ENCODE measurements at regions not wholly inside any gene's neighbourhood (a gene's known extent, or its start where the extent isn't known, plus 50 kb on each side); places are given as distances from the start of the nearest gene placed in this dataset.

DNA sequence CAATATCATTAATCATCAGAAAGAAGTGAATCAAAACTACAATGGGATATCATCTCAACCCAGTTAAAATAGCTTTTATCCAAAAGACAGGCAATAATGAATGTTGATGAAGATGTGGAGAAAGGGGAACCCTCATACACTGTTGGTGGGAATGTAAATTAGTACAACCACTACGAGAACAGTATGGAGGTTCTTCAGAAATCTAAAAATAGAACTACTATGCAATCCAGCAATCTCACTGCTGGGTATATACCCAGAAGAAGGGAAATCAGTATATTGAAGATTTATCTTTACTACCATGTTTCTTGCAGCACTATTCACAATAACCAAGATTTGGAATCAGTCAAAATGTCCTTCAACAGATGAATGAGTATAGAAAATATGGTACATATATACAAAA is 189.8 kb downstream of the HHIPL2 start:
- no peak for DNase-seq

DNA sequence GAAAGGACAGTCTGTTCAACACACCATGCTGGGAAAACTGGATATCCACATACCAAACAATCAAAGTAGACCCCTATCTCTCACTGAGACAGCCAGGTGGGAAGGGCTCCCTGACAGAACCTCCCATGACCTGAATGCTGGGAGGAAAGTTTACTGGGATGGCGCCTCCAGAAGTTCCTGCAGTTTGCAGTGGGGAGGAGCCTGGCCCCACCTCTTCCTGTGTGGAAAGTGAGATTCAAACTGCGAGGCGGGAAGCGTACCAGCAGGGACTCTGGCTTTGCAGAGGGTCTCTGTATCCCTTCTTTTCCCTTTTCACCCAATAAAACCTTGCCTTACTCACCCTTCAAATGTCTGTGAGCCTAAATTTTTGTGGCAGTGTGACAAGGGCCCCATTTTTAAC is 190.7 kb downstream of the HHIPL2 start:
- DNase-seq = no peak

DNA sequence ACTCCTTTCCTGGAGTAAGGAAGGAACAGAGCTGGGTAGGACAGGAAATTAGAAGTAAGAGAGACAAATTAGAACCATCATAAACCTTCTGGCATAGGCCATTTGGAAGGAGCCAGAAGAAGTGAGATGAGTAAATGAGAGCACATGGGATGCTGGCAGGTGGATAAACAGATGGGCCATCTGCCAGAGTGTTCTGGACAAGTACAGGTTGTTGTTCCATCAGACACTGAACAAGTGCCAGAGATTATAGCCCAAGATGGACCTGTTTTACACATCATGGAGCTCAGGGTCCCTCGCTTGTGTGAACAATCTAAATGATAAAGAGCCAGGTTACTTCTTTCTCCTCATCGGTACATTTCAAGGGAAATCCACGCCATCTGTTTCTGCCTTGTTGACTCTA is 200.3 kb downstream of the HHIPL2 start:
- no peak for DNase-seq

DNA sequence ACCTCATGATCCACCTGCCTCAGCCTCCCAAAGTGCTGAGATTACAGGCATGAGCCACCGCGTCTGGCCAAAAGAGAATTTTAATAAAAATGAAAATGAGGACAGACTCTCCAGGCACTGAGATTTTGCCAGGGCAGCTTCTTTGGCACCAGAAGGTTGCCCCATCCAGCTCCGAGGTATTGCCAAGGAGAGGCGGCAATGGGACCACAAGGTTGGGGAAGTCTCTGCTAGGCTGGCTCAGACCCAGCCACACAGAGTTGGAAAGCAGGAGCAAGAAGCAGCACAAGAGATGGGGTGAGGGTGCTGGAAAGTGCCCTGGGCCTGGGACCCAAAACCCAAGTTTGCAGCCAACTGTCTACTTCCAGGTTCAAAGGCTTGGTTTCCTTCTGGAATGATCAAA is 200.9 kb downstream of the HHIPL2 start:
- DNase-seq = no peak

DNA sequence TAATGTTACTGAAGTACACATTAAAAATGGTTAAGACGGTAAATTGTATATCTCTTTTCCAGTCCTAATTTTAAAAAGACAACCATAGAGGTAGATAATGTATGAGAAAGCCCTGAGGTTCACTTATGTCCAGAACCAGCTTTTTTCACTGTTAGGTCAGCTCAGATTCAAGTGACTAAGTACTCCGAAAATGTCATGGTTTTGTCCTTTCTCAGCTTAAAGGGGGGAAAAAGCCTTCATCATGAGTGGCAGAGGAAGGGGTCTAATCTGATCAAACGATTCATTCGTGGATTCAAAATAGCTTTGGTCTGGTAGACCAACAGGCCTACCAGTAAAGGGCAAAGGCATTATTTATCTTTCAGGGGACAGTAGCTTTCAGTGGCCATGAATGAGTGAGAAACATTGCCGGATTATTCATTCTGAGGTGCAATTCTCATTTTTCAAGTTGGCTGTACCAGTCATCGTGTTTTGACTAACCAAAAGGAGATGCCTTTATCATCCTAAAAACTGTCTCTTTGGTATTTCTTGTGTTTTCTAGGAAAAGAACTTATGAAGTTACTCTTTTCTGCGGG is 208.4 kb downstream of the HHIPL2 start:
- peak; percentile 50 for DNase-seq

DNA sequence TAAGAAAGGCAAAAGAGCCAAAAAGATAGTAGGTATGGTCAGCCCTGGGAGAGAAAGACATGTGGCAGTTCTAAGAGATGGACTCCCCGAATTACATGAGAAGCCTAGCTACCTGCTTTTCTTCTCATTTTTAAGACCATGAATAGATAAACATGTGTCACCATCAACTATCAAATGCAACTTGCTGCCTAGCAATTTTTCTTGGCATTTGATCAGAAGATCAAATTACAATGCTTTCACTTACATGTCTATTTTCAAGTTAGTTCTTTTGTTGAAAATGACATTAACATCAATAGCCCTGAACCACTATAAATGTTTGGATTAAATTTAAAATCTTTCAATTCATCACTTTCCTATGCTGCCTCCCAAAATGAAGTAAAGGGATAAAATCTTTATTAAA is 212.3 kb downstream of the HHIPL2 start:
- peak; percentile 15 for DNase-seq

DNA sequence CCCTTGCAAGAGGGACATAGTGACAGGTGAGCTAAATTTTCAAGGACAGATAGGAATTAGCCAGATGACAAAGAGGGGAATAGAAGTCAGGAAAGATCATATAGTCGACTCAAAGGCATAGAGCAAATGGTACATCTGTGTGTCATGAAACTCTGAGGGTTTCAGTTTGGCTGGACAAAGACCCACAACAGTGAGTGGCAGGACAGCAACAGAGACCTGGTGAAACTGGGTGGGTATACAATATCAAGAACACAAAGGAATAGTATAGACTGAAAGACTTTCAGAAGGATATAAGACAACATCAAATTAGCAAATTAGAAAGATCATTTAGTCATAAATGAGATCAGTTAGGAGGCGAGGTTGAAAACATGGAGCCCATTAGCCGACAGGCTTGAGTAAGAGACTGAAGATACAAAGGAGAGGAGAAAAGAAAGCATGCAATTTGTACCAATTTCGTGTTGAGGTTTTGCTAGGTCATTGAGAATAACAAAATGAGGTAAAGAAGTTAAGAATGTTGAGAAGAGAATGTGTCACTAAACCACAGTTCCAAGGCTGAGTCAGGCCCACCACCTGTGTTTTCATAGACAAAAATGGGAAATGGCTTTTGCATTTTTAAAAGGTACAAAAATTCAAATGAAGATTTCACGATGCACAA is 213.8 kb downstream of the HHIPL2 start:
- DNase-seq = peak; percentile 63

DNA sequence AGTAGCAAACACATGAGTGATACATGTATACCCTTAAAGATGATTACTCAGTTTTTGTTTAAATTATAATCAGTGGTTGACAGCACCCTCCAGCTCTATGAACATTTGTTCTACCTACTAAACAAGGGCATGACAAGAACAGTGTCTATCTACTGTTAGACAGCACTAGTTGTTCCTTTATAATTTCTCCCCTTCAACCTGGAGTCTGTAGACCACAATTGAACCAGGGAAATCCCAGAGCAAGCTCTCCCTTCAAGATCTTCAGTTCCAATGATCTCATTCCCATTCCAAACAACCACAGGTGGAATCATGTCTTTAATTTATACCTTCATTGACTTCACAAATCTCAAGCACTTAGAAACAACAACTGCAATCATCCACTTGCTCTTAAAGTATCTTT is 216.1 kb downstream of the HHIPL2 start:
- DNase-seq = no peak

DNA sequence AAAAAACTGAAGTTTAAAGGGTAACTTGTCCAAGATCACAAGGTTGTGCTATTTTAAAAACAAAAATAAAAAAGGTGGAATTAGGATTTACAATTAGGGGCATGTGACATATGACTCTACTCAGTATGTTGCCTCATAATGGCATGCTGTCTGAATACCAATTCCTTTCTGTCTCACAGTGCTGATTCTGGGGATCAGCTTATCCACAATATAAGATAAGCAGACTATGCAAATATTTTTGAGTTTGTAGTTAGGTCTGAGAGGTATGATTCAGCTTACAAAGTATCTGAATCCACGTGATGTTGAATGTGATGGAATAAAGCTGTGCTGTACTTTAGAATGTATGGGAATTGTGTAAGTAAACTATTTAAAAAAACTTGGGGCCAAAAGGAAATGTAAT is 216.6 kb downstream of the HHIPL2 start:
- peak; percentile 91 for DNase-seq

DNA sequence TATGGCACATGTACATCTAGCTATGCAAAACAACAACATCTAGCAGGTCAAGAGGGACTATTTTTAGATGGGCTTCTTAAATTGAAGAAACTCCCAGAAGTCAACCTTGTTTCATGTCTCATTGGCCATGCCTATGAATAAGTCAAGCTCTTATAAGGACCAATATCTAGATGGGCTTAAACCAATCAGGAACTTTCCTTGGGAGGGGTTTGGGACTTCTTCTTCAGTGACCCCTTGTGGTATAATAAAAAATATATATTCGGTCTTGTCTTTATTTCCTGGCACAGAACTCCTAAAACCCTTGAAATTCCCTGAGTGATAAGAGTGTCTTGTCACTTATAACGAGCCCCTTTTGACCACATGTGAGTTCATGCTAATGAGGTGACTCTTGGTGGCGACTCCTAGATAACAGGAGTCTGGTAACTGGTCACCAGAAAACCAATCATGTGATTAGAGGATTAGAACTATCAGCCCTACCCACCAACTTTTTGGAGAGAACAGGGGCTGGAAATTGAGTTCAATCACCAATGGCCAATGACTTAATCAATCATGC is 218.3 kb downstream of the HHIPL2 start:
- no peak for DNase-seq

DNA sequence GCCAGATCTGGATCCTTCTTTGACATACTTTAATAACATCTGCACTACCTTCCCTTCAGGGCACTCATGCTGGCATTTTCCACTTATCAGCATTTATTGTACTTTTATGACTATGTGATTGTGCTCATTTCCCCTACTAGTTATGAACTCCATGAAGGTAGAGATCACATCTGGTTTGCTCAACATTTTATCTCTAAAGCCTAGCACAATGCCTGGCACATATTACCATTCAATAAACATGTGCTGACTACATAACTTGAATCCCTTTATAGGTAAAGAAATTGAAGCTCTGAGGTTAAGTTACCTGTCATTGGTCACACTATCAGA is 221.2 kb downstream of the HHIPL2 start:
- DNase-seq = no peak

DNA sequence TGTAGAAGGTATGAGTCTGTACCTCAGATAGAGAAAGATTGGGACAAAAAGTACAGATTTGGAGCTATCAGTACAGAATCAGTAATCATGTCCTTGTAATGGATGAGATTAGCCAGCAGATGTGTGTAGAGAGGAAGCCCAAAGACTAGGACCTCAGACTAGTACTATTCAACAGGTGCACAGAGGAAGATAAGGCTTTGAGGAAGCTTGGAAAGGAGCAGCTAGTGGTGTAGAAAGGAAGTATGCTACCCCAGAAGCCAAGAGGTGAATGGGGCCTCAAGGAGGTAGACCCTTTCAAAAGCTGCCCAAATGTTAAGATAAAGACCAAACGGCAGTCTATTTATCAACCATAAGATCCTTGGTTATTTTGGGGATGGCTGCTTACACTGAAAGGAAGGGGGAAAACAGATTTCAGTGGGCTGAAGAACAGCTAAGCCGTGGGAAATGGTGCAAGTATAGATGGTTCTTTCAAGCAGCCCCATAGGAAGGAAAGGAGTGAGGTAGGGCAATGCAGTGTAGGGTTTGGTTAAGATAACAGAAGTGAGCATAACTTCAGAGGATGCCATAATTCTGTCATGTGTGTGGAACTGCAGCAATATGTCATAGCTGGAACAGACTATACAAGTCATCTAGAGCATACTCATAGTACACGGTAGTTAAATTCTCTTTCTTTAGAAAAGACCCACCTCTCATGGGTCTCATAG is 221.7 kb downstream of the HHIPL2 start:
- DNase-seq = no peak

DNA sequence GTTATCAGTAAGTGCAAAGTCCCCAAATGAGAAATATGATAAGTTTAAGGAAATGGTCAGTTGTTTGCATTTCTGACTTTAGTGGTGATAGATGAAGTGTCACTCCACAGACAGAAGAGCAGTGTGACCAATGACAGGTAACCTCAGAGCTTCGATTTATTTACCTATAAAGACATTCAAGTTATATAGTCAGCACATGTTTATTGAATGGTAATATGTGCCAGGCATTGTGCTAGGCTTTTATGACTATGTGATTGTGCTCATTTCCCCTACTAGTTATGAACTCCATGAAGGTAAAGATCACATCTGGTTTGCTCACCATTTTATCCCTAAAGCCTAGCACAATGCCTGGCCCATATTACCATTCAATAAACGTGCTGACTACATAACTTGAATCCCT is 222.4 kb downstream of the HHIPL2 start:
- no peak for DNase-seq

DNA sequence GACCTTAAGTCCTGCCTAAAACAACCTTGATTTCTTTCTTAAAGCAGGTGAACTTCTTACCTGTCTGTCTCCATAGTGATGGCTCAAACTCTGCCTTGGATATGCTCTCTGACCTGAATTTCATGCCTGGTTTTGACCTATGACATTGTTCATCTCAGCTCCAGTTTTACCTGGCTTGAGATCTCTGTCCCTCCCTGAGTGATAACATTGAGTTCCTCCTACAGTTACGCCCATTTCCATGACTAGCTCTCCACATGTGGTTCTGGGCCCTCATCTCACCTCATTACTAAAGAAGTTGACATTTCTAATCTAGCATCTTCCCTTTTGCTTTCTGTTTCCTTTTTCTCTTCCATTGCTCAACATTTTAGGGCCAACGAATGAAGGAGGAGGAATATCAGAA is 233.1 kb downstream of the HHIPL2 start:
- DNase-seq = no peak

DNA sequence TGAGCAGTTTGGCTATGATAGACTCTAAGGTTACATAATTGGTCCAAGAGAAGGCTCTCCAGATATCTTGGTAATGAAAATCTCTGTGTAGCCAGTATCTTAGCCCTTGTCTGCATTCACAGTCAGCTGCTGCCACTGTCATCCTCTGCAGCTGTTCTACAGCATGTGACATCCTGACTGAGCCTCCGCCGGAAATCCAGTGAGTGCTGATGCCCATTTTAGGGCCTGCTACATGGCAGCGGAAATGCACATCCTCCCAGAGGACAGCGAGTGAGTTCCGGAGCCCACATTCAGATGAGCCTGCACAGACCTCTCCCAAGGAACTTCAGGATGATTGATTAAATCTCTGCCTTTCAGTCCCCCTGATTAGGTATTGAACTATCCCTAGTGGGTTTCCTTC is 237.1 kb downstream of the HHIPL2 start:
- DNase-seq = no peak

DNA sequence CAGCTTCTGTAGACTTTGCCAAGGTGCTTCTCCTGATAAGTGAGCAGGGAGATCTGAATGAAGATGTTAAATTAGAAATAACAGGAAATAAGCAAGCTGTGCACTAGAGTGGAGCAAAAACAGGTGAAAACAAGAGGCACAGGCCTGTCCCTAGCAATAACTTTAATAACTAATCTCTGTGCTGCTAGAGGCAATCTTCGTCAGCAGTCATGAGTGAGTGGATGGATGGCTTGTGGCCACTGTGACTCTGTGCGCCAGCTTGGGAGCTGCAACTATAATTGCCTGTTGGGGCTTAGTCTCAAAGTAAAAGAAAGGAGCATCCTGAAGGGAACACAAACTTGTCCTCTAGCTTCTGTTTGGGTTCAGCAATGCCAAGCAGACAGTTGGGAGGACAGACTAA is 240.3 kb downstream of the HHIPL2 start:
- DNase-seq = no peak

DNA sequence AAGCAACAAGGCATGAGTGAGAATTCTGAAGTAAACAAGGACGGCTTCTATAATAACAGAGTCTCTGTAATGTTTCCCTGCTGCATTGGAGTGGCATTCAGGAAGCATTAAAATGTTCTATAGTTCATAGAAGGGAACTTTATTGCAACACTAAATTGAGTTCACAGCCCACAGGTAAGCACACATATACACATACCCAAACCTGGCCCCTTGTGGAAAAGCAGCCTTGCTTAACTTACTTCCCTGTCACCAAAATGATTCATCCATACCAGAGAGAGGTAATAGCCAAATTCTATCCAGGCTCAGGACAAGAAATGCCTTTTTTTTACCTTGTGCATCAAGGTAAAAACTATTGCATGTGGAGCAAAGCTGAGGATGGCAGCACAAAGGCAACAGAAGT is 241.4 kb downstream of the HHIPL2 start:
- DNase-seq = no peak

DNA sequence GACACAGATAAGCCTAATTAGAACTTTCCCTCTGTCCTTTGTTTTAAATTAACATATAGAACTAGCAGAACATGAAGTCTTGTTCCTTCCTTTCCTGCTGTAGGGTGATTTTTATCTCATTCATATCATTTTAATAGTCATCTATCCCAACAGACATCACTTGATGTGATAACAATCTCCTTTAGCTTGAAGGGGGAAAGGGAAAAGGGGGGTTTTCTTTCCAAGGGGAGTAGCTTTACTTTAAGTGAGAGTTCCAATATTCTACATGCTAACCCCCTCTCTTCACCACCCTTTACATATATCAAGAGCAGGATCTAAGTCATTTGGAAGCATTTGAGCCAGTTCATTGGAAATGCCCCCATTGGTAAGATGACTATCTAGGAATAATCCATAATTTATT is 241.9 kb downstream of the HHIPL2 start:
- no peak for DNase-seq

DNA sequence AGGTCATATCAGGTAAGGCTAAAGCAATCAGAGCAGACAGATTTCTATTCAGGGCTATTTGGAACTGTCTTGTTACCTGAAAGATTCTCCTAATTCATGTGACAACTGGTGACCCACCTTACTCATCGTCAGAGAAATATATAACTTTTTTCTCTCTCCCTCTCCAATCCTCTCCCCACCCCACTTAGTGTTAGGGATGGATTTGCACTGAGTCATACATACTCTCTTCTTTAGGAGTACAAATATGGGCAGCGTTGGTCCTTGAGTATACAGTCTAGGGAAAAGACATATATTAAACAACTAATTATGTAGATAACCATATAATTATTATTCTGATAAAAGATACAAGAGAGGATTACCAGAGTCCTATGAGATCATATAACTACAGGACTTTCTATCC is 246.3 kb downstream of the HHIPL2 start:
- peak; percentile 70 for DNase-seq

DNA sequence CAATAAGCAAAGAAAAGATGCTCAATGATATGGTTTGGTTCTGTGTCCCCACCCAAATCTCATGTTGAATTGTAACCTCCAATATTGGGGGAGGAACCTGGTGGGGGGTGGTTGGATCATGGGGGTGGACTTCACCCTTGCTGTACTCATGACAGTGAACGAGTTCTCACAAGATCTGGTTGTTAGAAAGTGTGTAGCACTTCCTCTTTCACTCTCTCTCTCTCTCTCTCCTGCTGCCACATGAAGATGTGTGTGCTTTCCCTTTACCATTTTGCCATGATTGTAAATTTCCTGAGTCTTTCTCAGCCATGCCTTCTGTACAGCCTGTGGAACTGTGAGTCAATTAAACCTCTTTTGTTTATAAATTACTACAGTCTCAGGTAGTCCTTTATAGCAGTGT is 248.4 kb downstream of the HHIPL2 start:
- no peak for DNase-seq

DNA sequence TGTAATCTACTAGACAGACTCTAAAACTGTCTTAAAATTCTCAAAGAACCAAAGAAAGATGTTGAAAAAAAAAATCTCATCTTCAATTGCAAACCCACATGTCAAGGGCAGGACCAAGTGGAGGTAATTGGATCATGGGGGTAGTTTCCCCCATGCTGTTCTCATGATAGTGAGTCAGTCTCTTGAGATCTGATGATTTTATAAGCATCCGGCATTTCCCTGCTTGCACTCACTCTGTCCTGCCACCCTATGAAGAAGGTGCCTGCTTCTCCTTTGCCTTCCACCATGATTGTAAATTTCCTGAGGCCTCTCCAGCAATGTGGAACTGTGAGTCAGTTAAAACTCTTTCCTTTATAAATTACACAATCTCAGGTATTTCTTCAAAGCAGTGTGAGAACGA is 257.0 kb downstream of the HHIPL2 start:
- DNase-seq = no peak

DNA sequence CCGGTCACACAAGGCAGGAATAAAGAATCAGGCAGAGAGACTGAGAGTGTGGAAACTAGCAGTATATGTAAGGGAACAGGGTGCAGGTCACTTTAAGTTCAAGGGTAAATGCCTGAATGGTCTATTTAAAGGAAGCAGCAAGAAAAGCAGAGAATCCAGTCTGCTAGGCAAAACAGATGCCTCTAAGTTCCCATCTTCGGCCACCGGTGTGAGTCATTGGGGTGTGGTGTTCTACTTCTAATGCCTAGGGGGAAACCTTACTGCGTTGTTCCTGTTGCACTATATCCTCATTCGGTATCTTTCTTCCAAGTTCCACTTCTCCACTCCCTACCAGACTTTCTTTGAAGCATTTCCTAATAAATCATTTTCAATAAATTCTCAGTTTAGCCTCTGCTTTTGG is 259.9 kb downstream of the HHIPL2 start:
- DNase-seq = peak; percentile 66

DNA sequence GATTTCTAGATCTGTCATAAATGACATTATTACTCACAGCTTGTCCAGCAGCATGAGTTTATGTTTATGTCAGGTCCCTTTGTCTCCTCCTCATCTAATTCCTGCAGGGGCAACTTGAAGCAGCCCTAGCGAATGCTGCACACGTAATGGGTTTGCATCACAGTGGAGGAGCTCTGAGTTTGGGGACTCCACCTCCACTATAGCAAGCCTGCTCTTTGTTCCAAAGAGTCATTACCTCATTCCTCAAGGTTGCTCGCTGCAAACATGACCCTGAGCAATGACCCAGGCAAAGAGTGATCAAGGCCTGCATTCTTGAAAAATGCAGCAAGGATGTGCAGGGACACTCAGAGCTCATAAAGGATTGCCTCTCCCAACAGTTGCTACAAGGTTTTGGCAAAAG is 261.9 kb downstream of the HHIPL2 start:
- DNase-seq = no peak

DNA sequence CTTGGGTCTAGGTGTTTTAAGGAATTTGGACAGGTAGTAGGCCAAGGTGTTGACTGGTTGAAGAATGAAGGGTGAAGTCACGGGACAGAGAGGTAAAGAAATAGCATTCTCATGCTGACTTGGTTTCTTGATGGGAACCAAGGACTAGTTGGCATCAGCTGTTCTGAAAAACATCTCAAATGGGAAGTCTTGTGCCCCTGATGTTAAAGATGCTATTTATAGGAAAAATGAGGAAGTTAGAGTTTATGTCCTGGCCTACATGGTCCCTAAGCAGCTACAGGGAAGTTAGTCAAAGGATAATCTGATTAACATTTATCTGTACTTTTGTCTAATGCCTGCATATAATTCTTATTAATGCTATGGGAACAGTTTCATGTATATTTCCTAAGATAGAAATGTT is 262.4 kb downstream of the HHIPL2 start:
- DNase-seq = no peak

Data from fibroblast of skin of back (primary cell).